GM19452 (cell line): ENCODE measurements at regions not wholly inside any gene's neighbourhood (a gene's known extent, or its start where the extent isn't known, plus 50 kb on each side); places are given as distances from the start of the nearest gene placed in this dataset.

ENCODE experiments used
- ATAC-seq: cut with Tn5 transposase; IDR thresholded peaks from one replicate; pipeline ENCODE4 v1.9.1; 2021; ENCODE audit not compliant: unreplicated experiment

DNA sequence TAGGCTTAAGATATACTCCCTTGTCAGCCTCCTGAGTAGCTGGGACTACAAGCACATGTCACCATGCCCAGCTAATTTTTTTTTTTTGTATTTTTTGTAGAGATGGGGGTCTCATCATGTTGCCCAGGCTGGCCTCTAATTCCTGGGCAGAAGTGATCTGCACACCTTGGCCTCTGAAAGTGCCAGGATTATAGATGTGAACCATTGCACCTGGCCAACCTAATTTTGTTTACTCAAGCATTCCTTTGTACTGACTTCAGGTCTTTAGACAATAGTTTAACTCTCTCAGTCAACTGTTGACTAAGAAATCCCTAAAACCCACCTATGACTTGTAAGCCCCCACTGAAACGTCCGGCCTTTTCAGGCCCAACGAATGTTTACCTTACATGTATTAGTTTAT lies 628.3 kb upstream of the CDH8 start:
- no peak for ATAC-seq

DNA sequence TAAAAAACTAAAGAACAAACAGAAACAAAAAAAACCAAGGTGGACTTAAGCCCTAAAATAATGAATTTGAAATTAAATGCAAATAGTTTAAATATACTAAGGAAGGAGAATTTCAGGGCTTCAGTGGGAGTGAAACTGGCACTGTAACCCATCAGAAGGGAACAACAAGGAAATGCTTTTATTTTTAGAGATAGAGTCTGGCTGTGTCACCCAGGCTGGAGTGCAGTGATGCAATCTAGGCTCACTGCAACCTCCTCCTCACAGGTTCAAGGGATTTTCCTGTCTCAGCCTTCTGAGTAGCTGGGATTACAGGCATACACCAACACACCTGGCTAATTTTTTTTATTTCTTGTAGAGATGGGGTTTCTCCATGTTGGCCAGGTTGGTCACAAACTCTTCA lies 625.2 kb upstream of the CDH8 start:
- no peak for ATAC-seq

DNA sequence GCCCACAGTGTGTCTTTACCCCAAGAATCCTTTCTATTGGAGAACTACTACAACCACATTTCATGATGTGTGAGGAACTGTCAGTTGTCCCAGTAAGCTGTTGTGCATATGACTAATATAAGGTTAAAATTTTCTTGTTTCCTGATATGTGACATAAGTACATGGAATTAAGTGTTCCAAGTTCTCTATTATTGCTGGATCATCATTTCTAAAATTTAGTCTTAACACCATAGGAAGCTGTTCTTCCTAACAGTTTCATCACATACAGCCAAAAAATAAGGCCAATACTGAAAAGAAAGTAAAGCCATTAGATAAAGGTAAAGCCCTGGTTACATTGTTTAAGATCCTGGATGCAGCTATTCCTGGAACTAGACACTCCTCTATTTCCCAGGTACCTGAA lies 620.9 kb upstream of the CDH8 start:
- no peak for ATAC-seq

DNA sequence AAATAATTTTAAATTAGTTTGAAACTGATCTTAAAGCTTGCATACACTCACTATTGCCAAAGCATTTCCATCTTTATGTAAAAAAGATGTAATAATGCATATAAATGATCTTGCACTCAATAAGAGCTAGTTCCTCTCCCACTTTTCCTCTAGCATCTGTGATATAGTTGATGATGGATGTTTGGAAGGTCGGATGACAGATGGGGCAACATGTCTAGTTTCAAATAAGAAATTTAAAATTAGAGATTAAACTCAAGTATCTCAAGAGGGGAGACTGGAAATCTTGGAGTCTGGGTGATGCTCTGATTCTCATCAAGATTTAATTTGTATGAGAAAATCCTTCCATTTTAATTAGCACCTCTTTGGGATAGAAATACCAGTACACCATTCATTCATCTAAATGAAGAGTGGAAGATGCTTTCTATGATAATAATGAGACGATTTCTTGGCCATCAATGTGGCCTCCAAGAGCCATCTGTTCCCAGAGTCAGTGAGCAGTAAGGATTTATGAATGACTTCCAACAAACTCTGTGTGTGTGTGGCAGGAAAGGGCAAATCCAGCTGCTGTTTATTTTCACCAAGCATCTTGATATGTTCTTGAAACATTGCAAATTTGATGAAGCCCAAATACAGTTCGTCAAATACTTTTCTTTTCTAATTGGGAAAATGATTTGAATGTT lies 616.3 kb upstream of the CDH8 start:
- no peak for ATAC-seq

DNA sequence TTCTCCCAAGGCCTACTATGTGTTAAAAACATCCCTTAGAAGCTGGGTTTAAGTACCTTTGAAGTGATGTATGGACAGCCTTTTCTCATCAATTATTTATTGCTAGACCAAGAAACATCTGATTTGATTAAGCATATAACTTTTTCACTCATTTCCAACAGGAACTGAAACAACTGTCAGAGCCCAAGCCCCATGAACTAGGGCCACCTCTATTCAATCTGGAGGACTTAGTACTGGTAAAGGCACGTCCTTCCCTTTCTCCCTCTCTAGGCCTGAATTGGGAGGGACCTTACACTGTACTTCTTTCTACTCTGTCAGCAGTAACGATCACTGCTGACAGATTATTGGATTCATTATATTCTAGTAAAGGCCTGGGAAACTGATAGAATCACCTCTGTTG lies 612.0 kb upstream of the CDH8 start:
- no peak for ATAC-seq

DNA sequence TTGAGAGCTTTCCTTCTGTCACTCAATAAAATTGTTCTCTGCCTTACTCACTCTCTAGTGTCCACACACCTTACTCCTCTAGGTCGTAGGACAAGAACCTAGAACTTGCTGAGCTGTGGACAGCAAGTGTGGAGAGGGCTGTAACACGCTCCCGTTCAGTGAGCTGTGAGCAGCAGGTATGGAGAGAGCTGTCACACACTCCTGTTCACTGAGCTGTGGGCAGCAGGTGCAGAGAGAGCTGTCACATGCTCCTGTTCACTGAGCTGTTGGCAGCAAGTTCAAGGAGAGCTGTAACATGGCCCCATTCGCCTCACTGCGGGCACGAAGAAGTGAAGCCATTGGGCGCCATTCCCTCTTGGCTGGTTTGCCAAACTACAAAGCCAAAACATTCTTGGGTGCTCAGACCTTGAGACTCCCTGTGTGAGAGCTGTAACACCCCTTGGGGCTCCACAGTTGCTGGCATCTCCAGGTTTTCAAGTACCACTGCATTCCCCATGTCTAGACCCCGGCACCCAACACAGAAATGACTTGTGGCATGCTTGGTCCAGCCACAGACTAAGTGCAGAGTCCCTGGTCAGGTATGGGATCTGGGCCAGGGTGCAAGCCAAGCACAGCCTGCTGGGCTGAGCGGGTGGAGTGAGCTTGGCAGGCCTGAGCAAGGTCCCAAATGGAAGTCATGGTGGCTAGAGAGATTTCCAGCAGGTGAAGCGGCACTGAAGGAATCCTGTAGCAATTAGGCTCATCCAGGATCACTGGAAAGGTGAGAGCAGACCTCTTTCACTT lies 608.0 kb upstream of the CDH8 start:
- no peak for ATAC-seq

DNA sequence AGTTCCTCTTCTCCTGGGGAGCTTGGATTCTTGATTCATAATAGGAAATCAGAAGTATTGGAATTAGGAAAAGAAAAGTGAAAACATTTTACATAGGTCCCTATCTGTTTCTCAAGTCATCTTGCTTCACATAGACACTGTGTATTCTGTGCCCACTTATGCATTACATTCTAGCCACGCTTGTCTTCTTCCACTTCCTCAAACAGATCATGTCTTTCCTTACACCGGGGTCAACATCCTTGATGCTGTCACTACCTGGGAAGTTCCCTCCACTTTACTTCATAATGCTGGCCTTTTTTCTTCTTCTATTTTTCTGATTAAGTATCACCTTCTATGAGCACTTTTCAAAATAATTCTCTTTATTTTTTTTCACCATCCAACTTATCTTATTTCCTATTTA lies 606.4 kb upstream of the CDH8 start:
- ATAC-seq: no peak

DNA sequence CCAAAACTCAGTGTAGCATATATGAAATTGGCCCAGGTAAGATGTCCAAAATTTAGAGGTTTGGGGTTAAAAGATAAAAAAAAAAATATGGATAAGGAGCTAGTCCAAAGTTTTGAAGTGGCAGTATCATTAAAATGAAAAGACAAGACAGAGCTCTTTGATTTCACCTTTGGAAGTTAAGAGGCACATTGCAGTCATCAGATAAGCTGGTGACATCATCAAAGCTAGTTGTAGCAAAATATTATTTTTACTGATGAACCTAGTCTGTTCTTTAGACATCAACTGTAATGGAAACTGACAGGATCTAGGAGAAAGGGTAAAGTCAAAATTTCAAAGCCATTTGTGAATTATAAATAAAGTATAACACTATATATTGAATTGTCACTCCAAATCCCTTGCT lies 603.7 kb upstream of the CDH8 start:
- ATAC-seq: no peak

DNA sequence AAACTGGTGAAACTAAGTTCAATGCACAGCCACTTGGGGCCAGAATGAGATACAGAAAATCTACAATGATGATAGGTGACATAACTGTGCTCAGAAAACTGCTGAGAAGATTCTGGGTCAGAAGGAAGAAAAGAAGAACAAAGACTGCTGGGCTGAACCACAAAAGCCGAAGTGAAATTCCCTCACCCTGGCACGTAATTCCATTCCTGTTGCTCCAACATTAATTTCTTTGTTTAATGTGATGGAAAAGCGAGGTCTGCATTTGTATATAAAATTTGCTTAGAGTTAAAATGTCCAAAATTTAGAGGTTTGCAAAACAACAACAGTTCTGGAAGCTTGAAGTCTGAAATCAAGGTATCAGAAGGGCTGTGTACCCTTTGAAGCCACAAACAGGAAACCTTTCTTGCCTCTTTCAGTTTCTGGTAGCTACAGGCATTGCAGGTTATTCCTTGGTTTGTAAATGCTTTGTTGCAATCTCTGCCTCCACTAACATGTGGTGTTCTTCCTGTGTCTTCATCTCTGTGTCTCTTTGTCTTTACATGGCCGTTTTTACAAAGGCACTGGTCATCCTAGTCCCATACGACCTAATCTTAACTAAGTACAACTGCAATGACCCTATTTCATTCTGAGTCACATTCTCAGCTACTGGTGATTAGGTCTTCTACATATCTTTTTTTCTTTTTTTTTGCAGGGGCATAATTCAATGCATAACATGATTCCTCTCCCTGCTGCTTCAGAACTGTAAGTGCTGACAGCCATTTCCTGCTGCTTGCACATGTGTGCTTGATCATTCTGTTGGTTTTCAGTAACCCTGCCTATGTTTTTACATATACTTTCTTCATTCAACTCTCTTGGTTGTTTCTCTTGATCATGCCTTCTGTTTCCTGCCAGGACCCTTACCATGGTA lies 603.0 kb upstream of the CDH8 start:
- ATAC-seq: peak; percentile 83

DNA sequence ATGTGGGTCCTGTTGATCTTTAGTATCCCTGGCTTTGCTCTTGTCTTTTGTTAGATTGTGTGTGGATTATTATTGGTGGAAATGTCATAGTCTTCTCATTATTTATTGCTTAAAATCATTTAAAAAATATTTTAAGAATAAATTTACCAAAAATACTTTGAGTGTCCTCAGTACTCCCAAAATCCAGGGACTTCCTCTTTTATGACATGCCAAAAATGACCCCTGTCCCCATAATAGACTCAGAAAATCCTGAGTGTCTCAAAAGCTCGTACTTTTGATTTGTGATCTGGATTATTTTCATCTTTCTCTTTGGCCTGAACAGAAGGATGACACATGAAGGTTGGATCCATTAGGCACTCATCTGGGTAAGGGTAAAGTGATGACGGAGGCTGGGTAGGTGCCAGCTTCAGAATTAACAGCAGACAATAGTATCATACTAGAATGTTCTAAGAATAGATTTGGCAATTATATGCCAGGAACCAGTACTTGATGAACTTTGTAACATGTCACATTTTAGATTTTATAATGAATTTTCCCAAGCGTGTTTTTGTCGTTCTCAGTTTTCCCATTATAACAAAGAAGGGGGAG lies 602.2 kb upstream of the CDH8 start:
- ATAC-seq: no peak

DNA sequence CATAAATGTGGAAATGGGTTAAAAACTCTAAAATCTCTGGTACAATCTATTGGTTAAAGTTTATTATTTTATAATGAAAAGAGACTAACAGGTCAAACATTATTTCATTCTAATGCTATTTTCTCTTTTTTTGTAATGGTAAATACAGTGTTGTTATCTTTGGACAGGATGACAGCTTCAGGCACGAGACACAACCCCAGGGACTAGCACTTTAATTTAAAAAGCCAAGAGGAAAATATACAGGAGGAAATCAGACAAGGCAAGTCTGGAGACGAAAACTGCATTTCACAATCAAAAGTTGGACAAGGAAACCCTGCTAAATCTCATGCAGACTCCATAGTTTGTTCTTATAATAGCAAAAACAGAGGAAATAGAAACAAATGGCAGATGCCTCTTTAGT lies 589.1 kb upstream of the CDH8 start:
- no peak for ATAC-seq

DNA sequence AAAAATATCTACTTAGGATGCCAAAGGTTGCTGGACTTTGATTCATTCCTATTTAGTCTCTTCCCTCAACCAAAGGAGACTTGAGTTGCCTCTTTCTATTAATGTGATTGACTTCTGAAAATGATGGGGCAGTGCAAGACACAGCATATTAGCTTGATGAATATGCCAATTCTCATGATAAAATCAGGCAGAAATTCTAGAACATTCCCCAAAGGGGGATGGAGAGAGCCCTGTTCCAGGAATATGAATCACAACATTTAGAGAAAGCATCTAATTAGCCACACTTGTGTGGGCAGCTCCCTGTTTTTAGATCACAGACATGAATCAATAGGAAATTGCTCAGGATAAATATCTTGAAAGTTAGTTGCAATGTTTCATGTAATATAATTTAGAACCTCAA lies 584.0 kb upstream of the CDH8 start:
- ATAC-seq: no peak

DNA sequence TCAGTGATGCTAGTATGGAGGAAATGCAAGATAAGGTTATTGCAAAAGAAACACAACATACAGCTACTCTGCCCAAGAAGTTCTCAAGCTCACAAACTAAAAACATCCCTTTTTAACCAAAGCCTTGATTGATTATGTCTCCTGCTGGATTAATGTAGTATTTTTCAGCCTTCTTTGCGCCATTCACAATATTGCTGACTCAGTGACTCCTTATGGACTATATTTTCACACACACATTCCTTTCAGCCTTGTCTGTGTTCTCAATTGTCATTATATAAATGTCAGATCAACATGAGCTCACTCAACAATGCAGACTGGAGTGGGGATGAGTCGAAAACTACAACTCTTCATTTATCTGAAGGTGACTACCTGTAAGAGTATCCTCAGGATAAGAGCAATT lies 579.3 kb upstream of the CDH8 start:
- no peak for ATAC-seq

DNA sequence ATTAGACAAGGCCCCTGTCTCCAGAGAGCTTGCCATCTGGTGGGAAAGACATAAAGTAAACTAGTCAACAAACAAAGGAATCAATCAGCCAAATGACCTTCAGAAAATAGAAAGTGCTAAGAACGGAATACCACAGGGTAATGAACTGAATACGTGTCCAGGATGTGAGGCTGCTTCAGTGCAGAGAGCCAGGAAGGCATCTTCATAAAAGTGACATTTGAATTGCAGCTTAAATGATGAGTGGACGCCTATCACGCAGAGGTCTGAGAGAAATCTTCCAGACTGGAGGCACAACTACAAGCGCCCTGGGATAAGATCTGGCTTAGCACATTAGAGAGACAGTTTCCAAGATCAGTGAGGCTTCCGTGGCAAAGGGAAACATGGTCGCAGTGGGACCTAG lies 574.1 kb upstream of the CDH8 start:
- no peak for ATAC-seq

DNA sequence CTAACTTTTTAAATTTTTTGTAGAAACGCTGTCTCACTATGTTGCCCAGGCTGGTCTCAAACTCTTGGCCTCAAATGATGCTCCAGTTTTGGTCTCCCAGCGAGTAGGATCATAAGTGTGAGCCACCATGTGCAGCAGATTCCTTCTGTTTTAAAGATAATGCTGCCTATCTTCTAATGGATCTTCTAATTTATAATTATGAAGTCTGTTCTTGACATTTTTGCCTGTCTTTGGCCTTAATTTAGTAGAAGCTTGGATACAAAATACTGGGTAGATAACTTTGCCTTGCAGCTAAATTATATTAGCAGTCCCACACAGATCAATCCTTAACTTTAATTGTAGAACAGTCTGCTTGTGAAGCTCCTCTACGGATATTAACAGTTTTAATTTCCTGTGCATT lies 566.6 kb upstream of the CDH8 start:
- ATAC-seq: no peak

DNA sequence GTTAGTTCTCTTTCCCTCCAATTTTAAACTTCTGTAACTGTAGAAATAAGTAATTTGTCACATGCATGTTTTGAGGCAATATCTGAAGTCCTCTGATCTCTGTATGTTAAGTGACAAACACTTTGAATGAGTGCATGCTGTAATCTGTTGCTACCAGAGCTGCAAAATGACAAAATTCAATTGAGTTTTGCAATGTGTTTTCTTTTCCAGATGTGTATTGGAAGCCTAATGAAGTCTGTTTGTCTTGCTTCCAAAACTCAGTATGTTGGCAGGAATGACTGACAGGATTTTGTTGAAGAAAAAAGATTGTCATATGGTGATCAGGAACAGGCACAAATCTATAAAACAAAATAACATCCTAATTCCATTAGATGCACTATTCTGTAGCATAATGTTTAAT lies 561.6 kb upstream of the CDH8 start:
- no peak for ATAC-seq

DNA sequence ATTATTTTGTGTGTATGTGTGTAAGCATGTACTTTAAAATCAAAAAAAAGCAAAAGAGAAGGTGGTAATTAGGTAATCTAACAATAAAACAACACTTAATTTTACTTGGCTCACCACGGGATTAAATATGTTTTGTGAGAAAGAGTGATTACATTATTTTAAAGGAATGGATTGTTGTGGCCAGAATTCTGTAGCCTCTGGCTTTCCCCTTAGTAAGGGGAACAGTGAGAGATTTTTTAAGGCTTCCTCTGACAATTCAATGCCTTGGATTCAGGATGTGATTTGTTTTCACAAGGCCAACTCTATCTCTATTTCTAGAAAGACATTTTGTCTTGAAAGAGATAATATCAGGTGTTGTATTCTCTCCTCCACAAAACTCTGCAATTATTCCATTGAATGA lies 560.3 kb upstream of the CDH8 start:
- no peak for ATAC-seq

DNA sequence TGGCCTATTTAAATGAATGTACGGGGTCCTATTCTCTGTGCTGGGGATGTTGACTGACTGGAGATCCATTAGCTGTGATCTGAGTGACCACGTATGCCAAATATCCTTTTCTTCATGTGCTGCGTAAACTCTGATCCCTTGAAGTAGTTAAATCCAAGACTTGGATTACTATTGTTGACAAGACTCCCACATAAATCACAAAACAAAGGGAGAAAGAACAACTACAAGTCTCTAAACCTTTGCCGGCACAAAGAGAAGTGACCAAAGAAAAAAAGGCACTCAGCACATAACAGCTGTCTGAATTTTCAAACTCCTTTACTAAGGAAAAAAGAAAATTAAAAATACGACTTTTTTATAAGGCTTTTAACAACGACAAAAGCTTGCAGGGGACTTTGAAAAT lies 559.9 kb upstream of the CDH8 start:
- no peak for ATAC-seq

DNA sequence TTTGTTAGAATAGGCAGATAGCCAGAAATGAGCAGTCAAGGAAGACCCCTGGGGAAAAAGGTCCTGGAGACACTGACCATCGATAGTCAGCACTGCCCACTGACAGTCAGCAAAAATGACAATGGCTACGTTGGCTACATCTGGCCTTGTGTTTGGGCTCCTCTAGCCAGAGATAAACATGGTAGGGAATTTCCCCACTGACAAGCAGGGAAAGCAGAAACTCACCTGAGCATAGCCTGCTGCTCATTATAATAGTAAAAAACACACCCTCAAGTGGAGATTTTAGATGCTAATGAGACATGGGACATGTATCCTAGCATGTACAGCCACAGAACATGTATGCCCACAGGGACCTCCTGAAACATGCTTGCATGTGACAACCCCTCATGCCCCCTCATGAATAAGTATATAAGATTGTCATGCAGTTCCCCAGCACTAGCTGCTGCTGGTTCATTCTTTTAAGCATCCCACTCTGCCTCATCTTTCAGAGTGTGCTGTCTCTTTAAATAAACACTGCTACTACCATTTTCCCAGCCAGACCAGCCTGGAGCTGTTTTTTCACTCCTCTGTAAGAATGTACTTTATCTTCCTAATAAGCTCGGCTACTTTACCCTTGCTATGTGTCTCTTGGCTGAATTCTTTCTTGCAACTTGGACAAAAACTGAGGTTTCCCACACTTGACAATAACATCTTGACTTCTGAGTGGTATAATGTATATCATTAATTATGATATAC lies 550.1 kb upstream of the CDH8 start:
- no peak for ATAC-seq

DNA sequence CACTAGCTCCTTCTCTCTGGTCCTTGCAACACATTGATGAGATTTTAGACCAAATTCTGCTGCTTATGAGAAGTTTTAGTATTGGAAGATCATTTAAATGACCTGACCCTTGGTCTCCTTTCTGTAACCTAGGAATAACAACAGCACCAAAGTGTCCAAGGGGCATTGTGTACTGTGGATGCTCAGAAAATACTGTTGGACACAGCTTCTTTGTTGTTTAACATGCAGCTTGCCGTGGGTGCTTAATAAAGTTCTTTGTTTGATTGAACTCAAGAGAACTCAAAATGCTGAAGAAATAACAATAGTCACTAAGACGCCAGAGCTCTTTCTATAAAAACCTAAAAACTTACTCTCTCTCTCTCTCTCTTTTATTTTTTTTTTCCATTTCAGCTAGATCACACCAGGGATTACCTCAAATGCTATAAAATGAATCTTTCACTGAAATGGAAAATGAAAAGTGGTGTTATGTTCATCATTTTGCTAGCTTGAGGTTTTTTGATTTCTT lies 548.9 kb upstream of the CDH8 start:
- no peak for ATAC-seq

DNA sequence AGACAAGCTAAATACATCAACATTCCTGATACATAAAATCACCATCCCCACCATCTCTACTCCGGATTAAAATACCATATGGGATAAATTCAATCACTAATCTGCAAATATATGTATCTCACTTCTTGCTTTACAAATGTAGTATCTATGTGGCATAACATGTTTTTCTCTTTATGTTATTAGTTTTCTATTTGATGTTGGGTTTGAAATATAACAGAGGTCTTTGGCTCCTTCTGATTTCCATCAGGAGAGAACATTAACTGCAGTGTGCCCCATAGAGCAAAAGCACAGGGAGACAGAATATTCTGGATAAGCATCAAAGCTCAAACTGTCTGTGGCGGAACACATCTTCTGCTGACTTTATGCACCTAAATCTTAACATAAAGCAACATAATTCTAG lies 547.2 kb upstream of the CDH8 start:
- ATAC-seq: no peak
